ENCODE measurements at regions not wholly inside any gene's neighbourhood (a gene's known extent, or its start where the extent isn't known, plus 50 kb on each side); places are given as distances from the start of the nearest gene placed in this dataset.

DNA sequence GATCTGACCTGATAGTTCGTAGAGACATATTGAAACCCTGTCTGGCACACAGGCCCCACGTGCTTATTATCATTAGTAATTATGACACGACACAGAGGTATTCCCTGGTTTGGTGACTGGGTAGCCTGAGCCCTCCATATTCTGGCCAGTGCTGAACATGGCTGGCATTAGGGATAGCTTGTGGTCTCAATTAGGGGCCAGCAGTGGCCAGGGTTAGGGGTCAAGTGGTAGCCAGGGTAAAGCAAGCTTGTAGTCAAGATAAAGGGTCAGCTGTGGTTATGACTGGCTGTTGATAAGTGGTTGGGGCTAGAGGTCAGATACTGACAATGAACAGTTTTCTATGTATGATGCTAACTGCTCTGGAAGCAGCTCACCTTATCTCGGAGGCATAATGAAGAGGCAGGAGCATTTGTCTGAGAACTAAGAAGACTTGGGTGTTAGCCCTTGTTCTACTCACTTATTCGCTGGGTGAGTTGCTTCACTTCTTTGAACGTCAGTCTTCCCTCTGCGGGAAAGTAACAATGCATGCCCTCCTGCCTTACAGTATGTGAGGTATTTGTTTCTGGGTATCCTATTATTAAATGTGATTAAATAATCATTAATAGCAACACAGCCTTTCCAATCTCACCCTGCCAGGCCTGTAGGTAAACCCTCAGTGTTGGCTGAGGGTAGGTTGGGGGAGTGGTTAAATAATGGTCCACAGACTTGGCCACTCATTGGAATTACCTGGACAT lies 66.7 kb downstream of the VEGFA start:
- FAIRE-seq (peak; percentile 78), DNase-seq (ENCODE audit: extremely low read depth in 1 of 4, low spot score in 3 of 4) (peak; percentile 77 to 81 (median 80)), ATAC-seq (peak; percentile 47)
- Histone ChIP-seq H3K36me3 (ENCODE audit: control insufficient read depth, insufficient read depth, low read length) (no peaks in the 10 kb centered on the region), H3K27me3 (ENCODE audit: control insufficient read depth in 2 of 2, insufficient read depth in 2 of 2, low read length in 2 of 2) (peaks cover 13 to 15% of the 10 kb centered on the region in 2 experiments; a peak in 4 of 5 replicates), H3K4me3 (no peak overlapping the region), H3K4me2 (ENCODE audit: insufficient read depth, low read length) (peak overlapping the region; percentile 30), H3K79me2 (ENCODE audit: control insufficient read depth, insufficient read depth, low read length) (no peaks in the 10 kb centered on the region), H4K20me1 (replicated peaks; ENCODE audit: control insufficient read depth, insufficient read depth, low read length) (0 out of 2 replicates have a peak, but pooled peaks cover 7% of the 10 kb centered on the region), H3K27ac (ENCODE audit: extremely low read depth, low read depth, low read length) (no peak overlapping the region), H3K9me3 (replicated peaks; ENCODE audit: control insufficient read depth, insufficient read depth, low read depth, low read length) (no peaks in the 10 kb centered on the region), H3K4me1 (replicated peaks in 1 of 2; ENCODE audit: control insufficient read depth in 2 of 2, insufficient read depth in 2 of 2, low read length in 2 of 2) (peaks cover 25 to 30% of the 10 kb centered on the region in 2 experiments), H2AFZ (ENCODE audit: low read depth, low read length) (no peak overlapping the region), H3K9ac (ENCODE audit: insufficient read depth in 1 of 2, low read depth in 2 of 2, low read length in 2 of 2) (no peak overlapping the region), H3K9me1 (ENCODE audit: control insufficient read depth, insufficient read depth, low read length) (no peaks in the 10 kb centered on the region)
- intact Hi-C loops (cut with micrococcal nuclease) (loop anchor here (5.0 to 10.0 kb wide), 3 partner anchors 49 to 241 kb away; no protein-coding TSS in a partner anchor), in situ Hi-C loops (cut with MboI) (no loop called here)
- POLR2A ChIA-PET: interaction anchor here (0.6 to 2.1 kb wide), 10 partner anchors 10 to 242 kb away, joined by 3 to 6 read pairs (median 3); partner anchors contain the start of gene VEGFA
- 5% methylated on average over 7 of the region's 7 CpGs for WGBS (ENCODE audit: insufficient coverage, low coverage, missing lambda C conversion rate)
- BruUV-seq (replicated peaks): no TSS peak
- CTCF ChIA-PET (ENCODE audit: low intra/inter-chr PET ratio): interaction anchor here (0.6 to 0.7 kb wide), 2 partner anchors 33 to 67 kb away, joined by 3 read pairs; partner anchors contain the start of gene VEGFA
- TF ChIP-seq SRSF9 (IDR thresholded peaks at IDR 0.05; ENCODE audit: borderline replicate concordance, low read depth, low read length): no peak
- TF ChIP-seq ELF1 (tag; IDR thresholded peaks at IDR 0.05): no peak
- no peak for TF ChIP-seq NFXL1 (CRISPR knock-in tag; IDR thresholded peaks at IDR 0.05)
- no peak for TF ChIP-seq FUS (optimal IDR thresholded peaks at IDR 0.05; ENCODE audit: low read depth, low read length)
- TF ChIP-seq KAT2B (IDR thresholded peaks at IDR 0.05; ENCODE audit: low read depth, low read length): no peak
- TF ChIP-seq, protein P1, sequence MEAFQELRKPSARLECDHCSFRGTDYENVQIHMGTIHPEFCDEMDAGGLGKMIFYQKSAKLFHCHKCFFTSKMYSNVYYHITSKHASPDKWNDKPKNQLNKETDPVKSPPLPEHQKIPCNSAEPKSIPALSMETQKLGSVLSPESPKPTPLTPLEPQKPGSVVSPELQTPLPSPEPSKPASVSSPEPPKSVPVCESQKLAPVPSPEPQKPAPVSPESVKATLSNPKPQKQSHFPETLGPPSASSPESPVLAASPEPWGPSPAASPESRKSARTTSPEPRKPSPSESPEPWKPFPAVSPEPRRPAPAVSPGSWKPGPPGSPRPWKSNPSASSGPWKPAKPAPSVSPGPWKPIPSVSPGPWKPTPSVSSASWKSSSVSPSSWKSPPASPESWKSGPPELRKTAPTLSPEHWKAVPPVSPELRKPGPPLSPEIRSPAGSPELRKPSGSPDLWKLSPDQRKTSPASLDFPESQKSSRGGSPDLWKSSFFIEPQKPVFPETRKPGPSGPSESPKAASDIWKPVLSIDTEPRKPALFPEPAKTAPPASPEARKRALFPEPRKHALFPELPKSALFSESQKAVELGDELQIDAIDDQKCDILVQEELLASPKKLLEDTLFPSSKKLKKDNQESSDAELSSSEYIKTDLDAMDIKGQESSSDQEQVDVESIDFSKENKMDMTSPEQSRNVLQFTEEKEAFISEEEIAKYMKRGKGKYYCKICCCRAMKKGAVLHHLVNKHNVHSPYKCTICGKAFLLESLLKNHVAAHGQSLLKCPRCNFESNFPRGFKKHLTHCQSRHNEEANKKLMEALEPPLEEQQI (IDR thresholded peaks at IDR 0.05): no peak
- TF ChIP-seq, protein P2, sequence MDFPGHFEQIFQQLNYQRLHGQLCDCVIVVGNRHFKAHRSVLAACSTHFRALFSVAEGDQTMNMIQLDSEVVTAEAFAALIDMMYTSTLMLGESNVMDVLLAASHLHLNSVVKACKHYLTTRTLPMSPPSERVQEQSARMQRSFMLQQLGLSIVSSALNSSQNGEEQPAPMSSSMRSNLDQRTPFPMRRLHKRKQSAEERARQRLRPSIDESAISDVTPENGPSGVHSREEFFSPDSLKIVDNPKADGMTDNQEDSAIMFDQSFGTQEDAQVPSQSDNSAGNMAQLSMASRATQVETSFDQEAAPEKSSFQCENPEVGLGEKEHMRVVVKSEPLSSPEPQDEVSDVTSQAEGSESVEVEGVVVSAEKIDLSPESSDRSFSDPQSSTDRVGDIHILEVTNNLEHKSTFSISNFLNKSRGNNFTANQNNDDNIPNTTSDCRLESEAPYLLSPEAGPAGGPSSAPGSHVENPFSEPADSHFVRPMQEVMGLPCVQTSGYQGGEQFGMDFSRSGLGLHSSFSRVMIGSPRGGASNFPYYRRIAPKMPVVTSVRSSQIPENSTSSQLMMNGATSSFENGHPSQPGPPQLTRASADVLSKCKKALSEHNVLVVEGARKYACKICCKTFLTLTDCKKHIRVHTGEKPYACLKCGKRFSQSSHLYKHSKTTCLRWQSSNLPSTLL (IDR thresholded peaks at IDR 0.05): no peak
- TF ChIP-seq, protein P3, sequence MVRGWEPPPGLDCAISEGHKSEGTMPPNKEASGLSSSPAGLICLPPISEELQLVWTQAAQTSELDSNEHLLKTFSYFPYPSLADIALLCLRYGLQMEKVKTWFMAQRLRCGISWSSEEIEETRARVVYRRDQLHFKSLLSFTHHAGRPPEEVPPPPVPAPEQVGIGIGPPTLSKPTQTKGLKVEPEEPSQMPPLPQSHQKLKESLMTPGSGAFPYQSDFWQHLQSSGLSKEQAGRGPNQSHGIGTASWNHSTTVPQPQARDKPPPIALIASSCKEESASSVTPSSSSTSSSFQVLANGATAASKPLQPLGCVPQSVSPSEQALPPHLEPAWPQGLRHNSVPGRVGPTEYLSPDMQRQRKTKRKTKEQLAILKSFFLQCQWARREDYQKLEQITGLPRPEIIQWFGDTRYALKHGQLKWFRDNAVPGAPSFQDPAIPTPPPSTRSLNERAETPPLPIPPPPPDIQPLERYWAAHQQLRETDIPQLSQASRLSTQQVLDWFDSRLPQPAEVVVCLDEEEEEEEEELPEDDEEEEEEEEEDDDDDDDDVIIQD (CRISPR knock-in tag; IDR thresholded peaks at IDR 0.05): no peak
- TF ChIP-seq DIDO1 (tag; IDR thresholded peaks at IDR 0.05; ENCODE audit: low read depth): no peak
- TF ChIP-seq HMG20B (CRISPR knock-in tag; IDR thresholded peaks at IDR 0.05): no peak
- TF ChIP-seq ZNF785 (CRISPR knock-in tag; IDR thresholded peaks at IDR 0.05): no peak
- TF ChIP-seq SNIP1 (IDR thresholded peaks at IDR 0.05; ENCODE audit: low read depth): no peak
- TF ChIP-seq NFE2 (IDR thresholded peaks at IDR 0.05; ENCODE audit: low read depth): peak; percentile 75
- 0 out of 2 replicates have a peak, but pooled peaks have one; percentile 55 for TF ChIP-seq MTA3 (IDR thresholded peaks at IDR 0.05; ENCODE audit: borderline replicate concordance)
- TF ChIP-seq ZNF561 (CRISPR knock-in tag; conservative IDR thresholded peaks at IDR 0.05): no peak
- no peak for TF ChIP-seq ZNF696 (CRISPR knock-in tag; conservative IDR thresholded peaks at IDR 0.05)
- no peak for TF ChIP-seq ZFPM2 (CRISPR knock-in tag; IDR thresholded peaks at IDR 0.05)
- TF ChIP-seq GATA2 (CRISPR knock-in tag; IDR thresholded peaks at IDR 0.05): peak; percentile 81

Measured in K562 (cell line).